ENCODE measurements at regions not wholly inside any gene's neighbourhood (a gene's known extent, or its start where the extent isn't known, plus 50 kb on each side); places are given as distances from the start of the nearest gene placed in this dataset.

DNA sequence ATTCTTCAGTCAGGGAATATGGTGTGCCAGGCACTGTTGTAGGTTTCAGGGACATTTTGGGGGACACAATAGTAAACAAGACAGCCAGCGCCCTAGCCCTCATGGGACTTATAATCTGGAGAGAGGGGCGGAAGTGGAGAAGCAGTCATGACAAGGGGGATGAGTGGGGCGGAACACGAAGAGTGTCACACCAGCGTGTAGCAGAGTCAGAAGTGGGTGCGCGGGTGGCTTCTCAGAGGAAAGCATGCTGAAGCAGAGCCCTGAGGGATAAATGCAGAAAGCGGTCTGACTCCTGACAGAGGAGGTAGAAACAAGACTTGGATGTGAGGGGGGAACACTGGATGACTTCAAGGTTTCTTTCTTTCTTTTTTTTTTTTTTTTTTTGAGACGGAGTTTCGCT lies 160.3 kb upstream of the LYZL2 start:
- TF ChIP-seq, protein P1, sequence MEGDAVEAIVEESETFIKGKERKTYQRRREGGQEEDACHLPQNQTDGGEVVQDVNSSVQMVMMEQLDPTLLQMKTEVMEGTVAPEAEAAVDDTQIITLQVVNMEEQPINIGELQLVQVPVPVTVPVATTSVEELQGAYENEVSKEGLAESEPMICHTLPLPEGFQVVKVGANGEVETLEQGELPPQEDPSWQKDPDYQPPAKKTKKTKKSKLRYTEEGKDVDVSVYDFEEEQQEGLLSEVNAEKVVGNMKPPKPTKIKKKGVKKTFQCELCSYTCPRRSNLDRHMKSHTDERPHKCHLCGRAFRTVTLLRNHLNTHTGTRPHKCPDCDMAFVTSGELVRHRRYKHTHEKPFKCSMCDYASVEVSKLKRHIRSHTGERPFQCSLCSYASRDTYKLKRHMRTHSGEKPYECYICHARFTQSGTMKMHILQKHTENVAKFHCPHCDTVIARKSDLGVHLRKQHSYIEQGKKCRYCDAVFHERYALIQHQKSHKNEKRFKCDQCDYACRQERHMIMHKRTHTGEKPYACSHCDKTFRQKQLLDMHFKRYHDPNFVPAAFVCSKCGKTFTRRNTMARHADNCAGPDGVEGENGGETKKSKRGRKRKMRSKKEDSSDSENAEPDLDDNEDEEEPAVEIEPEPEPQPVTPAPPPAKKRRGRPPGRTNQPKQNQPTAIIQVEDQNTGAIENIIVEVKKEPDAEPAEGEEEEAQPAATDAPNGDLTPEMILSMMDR (IDR thresholded peaks at IDR 0.05), result no peak
- TF ChIP-seq EZH2 (IDR thresholded peaks at IDR 0.05), result no peak
